ENCODE measurements at regions not wholly inside any gene's neighbourhood (a gene's known extent, or its start where the extent isn't known, plus 50 kb on each side); places are given as distances from the start of the nearest gene placed in this dataset.

- TF ChIP-seq CTCF (IDR thresholded peaks at IDR 0.05) (no peak), EP300 (IDR thresholded peaks at IDR 0.05) (no peak), POLR2A (IDR thresholded peaks at IDR 0.05) (no peak)
These were observed 1637.4 kb upstream of the PRMT6 start for GRCh38 chr1:105419030-105419429.
